LNCaP clone FGC (cell line): ENCODE measurements at regions not wholly inside any gene's neighbourhood (a gene's known extent, or its start where the extent isn't known, plus 50 kb on each side); places are given as distances from the start of the nearest gene placed in this dataset.
"Not testable (repeated sequence)": the region's sequence is repeated elsewhere in the genome, so short reads cannot be mapped to it uniquely, and the experiment has no call there.

Experiments
- DNase-seq: peaks from one replicate; pipeline ENCODE4 v3.0.0-alpha.2; 2011; ENCODE audit warnings: low read depth
- H3K4me3 ChIP-seq: 2 replicates; pipeline ENCODE4 v1.5.1; 2011; ENCODE audit warnings: mild to moderate bottlenecking, low read depth, low read length, control low read depth
- TF ChIP-seq, protein P1 (sequence below): IDR thresholded peaks from 2 replicates; pipeline ENCODE4 v1.5.1; 2012; ENCODE audit warnings: mild to moderate bottlenecking; ENCODE audit not compliant: control insufficient read depth, insufficient read depth; ENCODE audit errors: extremely low read depth

DNA sequence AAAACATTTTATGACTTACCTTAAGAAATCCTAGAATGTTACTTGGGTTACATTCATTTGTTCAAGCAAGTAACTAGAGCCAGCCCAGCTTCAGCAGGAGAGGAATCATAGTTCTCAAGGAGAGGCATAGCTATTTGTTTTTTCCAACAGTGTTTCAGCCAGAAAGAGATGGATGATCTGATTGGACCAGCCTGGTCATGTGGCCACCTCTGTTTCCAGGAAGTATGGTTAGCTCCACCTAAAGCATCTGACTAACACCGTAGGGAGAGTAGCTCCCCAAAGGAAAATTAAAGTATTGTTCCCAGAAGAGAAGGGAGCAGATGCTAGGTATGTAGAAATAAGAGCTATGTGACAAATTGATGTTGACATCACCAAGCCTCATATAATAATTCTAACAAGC, 417.1 kb downstream of the TAFA4 start:
- DNase-seq = no peak
- TF ChIP-seq, protein P1, sequence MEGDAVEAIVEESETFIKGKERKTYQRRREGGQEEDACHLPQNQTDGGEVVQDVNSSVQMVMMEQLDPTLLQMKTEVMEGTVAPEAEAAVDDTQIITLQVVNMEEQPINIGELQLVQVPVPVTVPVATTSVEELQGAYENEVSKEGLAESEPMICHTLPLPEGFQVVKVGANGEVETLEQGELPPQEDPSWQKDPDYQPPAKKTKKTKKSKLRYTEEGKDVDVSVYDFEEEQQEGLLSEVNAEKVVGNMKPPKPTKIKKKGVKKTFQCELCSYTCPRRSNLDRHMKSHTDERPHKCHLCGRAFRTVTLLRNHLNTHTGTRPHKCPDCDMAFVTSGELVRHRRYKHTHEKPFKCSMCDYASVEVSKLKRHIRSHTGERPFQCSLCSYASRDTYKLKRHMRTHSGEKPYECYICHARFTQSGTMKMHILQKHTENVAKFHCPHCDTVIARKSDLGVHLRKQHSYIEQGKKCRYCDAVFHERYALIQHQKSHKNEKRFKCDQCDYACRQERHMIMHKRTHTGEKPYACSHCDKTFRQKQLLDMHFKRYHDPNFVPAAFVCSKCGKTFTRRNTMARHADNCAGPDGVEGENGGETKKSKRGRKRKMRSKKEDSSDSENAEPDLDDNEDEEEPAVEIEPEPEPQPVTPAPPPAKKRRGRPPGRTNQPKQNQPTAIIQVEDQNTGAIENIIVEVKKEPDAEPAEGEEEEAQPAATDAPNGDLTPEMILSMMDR = no peak
- no peak overlapping the region for H3K4me3 ChIP-seq

DNA sequence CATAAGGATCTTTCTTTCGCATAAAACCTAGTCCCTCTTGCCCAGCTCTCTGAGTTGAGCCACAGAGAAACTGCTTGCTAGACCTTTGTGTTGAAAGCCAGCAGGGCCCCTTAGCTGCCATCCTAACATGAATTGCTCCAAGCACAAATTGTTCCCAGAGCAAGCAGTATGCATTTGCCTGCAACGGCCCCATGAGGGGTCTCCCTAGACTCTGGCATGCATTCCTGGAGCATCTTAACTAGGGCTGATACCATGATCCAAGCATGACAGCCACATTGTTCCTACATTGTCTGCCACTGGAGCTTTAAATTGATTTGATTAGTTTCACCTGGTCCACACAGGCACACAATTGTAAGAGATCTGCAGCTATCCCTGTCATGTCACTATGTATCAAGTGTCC, 428.1 kb downstream of the TAFA4 start:
- no peak for DNase-seq
- TF ChIP-seq, protein P1 = no peak
- H3K4me3 ChIP-seq = no peak overlapping the region

DNA sequence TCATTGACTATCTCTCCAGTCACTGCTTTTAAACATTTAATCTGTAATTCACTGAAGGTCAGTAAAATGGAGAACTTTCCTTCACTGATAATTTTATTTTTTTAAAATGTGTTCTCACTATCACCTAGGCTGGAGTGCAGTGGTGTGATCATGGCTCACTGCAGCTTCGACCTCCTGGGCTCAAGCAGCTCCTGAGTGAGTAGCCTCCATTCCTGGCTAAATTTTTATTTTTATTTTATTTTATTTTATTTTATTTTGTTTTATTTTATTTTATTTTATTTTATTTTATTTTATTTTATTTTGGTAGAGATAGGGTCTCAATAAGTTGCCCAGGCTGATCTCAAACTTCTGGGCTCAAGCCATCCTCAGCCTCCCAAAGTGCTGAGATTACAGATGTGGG, 446.5 kb downstream of the TAFA4 start:
- not testable (repeated sequence) for DNase-seq, H3K4me3 ChIP-seq

GRCh38 chr3:68485051-68485450, 447.3 kb downstream of the TAFA4 start:
- DNase-seq = no peak
- H3K4me3 ChIP-seq = no peak overlapping the region
- TF ChIP-seq, protein P1 = no peak

- DNase-seq = peak; percentile 61
- TF ChIP-seq, protein P1 = no peak
- H3K4me3 ChIP-seq = no peak overlapping the region
Measured at GRCh38 chr3:68483601-68484000, 448.7 kb downstream of the TAFA4 start.

DNA sequence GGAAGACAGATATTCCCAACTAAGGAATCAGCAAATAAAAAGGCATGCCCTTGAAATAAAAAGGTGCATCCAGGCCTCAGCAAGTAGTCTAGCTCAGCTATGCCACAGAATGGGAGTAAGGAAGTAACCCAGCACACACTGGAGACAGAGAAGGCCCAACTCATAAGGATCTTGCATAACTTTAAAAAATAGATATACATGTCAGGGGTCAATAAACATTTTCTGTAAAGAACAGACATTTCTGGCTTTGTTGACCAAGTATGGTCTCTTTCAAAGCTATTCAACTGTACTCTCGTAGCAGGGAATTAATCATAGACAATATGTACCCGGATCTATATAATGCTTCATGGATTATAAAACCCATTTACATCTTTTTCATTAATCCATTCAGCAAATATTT, 449.3 kb downstream of the TAFA4 start:
- TF ChIP-seq, protein P1 = no peak
- H3K4me3 ChIP-seq = no peak overlapping the region
- peak; percentile 75 for DNase-seq

DNA sequence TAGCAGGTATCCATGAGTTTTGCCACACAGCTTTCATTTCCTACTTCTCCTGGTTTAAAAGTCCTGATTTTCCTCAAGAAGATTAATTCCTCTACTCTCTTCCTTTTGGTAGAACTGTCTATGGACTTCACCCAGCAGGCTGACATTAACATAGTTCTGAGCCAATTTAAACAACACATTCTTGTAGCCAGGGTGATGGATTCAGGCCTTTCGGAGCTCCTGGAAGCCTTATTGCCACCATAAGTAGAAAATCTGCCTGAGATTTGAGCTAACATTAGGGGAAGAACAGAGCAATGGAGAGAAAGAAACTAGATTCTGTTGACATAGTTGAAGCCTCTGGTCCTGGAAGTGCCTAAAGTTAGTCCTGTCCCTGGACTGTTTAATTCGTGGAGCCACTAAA, 449.8 kb downstream of the TAFA4 start:
- DNase-seq = no peak
- no peak overlapping the region for H3K4me3 ChIP-seq
- TF ChIP-seq, protein P1 = no peak
